Activated CD4-positive, alpha-beta T cell treated with anti-CD3 and anti-CD28 coated beads, Interleukin-2, amount 50 U/mL, for 24 hours (primary cell): ENCODE measurements at regions not wholly inside any gene's neighbourhood (a gene's known extent, or its start where the extent isn't known, plus 50 kb on each side); places are given as distances from the start of the nearest gene placed in this dataset.

ENCODE experiments used
- DNase-seq, 2 donors: peaks; one replicate each; pipeline ENCODE4 v3.0.0-alpha.2; 2020; ENCODE audit warnings: low read depth in 1 of 2, low spot score in 1 of 2

DNA sequence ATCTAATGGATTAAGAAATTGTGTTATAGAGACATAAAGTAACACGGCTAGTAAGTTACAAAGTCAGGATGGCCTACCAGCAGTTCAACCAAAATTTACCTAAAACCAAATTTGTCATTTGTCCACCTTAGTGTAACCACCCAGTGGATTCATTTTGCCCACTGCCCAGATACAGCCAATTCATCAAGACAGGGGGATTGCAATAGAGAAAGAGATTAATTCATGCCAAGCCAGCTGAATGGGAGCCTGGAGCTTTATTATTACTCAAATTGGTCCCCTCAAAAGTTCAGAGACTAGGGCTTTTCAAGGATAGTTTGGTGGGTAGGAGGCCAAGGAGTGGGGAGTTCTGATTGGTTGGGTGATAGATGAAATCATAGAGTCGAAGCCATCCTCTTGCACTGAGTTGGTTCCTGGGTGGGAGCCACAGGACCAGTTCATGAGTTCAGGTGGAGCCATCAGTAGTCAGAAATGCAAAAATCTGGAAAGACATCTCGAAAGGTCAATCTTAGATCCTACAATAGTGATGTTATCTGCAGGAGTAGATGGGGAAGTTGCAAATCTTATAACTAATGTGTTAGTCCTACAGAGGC is 304.2 kb upstream of the CADM1 start:
- no peak for DNase-seq

DNA sequence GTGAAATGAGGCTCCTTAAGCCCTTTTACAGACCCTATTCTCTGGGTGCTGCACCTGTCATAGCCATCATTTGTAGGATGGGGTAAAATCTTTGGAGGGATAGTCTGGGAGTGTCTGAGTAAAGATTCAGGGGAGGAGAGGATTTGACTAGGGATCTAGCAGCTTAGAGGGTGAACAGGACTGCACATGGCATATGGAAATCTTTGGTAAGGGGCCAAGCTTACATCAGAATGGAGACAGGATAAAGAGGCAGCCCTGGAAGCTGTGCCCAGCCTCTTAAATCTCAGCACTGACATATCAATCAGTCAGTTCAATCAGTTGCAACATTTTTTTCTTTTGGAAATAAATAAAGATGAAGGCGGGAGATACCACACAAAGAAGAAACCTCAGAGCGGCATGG is 301.8 kb upstream of the CADM1 start:
- DNase-seq: no peak

DNA sequence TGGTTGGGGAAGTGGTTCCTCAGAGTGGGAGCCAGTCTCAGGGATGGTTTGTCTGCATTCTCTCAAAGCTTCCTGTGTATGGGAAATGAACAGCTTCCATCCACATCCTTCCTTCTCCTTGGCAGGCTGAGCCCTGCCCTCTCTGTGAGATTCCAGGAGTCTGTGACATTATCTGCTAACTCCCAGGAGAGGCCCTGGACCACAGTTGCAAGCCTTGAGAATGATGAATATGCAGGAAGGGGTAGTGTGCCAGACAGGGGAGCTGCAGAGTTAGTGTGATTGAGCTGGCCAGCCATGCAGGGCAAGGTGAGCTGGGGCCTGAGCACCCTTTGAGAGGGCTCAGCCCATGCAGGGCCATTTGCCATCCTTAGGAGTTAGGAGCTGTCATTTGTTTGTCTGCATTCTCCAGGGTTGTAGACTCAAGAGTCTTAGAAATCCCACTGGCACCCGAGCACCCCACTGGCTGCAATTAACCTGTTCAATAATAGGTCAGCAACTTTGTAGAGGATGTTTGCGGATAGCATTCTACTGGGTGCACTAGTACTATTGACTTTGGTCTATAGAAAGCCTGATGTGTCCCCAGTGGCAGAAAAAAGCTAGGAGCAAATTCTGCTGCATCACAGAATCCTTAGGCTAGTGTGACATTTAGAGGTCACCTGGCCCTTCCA is 299.0 kb upstream of the CADM1 start:
- DNase-seq: no peak

DNA sequence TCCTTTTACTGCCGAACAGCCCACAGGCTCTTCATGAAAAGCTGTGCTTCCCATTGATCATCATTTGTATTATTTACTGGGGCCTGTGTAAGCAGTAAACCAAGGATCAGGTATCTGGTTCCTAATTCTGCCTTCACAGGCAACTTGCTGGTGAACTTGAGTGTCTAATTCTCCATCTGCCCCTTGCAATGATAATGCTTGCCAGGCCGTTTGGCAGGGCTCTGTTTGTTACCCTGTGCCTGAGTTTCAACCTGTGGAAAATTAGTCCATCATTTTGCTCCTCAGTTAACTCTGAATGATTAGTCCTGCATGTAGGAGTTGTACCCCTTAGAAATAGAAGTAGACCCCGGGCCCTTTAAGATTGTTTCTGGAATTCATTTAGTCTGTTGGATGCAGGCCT is 298.4 kb upstream of the CADM1 start:
- no peak for DNase-seq

DNA sequence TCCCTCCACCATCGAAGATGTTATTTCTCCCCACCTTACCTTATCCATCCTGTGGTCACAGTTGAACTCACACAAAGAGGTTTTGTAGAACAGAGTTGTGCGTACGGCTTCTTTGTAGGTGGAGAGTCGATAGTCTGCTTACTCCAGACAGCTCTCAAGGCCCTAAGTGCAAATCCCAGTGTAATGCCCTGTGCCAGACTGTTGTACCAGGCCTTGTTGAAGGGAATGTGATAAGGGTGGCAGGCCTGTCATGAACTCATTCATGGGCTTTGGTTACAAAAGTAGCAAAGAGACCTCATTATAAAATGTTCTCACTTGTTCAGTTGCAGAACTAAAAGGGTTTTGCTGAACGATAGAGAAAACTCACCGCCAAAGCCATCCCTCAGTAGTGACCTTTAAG is 288.7 kb upstream of the CADM1 start:
- DNase-seq: no peak

DNA sequence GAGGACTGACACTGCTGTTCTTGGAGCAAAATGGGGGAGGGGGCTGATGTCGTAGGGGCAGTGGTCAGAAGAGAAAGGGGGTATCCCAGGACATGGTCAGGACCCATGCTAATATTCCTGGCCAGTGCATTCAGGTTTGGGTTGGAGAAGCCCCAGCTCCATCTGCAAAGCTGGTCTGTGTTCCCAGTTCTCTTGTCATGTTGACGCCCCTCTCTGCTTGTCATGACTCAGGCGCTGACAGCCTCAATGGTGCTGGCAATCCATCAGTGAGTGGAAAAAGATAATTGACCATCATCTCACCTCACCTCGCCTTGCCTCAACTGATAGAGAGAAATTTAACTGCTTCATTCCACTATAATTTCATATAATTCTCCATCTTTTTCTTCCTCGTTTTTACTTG is 283.1 kb upstream of the CADM1 start:
- DNase-seq: no peak

DNA sequence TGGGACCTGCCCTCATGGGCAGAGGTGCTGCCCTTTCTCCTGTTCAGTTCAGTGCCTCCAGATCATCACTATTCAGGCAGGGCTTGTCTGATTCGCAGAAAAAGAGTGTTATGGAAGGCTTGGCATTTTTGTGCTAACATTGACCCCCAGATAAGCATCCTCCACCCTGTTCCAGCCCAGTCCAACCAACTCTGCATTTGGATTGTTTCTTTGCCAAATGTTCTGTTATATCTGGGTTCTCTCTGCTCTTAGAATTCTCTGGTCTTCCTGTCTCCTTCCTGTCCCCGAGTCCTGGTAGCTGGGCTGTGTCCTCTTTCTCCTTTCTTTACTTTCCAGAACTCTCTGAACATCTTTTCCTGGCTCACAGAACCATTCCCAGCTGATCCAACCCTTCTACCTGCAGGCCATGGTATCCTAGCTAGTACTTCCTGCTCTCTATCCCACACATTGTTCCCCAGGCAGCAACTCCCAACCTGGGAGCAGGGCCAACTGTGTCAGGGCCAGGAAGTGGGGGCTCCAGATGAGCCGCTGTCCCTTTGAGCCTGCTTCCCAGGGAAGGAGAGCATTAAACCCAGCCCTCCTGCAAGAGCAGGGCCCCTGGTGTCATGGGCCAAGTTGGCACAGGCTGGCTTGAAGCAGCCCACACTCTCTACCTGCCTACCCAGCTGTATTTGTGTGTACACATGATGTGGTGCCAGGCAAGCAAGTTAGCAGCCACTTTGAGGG is 280.7 kb upstream of the CADM1 start:
- no peak for DNase-seq

DNA sequence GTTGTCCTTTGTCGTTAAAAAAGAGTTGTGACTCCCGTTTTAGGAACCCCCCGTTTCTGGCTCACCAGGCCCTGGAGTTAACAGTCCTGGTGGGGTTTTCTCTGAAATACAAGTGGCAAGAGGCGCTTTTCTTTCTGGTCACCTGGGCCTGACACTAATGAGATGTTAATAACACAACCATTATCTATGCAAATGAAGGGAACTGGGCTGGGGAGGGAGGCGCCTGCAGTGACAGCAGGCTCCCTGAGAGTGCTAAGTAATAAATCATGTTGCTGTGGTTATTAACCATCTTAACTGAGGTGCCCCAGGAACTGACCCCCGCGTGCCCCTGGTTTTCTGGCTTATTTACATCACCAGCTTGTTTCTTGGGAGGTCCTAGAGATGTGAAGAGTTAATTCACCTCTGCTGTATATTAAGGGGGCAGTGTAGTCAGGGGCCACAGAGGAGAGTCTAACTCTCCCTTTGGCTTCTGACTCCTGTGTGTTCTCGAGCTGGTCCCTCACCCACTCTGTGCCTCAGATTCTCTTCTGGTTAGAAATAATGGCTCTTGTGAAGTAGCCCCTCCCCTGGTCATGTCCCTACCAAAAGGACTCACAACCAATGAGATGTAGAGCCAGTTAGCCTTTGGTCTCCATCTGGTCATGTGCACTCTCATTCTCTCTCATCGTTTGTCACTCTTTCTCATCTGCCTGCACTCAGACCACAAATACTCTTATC is 276.6 kb upstream of the CADM1 start:
- no peak for DNase-seq

DNA sequence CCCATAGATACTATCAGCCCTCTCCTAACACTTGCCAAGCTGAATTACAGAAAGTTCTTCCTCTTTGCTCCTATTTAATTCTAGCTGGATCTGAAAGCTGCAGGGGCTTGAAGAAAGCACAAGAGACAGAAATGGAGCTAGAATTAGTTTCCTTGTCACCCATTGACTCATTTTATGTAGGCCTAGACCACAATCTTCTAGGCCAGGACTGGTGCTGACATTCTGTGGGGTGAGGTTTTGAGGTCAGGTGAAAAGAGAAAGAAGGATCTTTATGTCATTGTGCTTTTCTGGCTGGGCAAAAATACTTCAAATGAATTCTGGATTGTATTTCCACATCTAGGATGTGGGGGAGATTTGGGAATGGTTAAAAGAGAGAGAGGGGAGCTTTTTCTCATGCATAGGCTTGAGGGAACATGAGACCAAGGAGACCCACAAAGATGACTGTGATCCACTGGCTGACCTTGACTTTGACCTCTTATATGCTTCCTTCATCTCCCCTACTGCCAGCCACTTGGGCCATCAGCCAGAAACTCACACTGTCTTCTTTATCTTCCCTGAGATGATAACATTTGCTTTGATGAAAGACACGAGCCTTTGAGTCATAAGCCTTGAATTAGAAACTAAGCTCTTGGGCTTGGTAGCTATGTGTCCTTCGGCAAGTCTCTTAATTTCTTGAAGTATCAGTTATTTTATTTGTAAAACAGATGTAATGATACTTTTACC is 274.9 kb upstream of the CADM1 start:
- DNase-seq: no peak

DNA sequence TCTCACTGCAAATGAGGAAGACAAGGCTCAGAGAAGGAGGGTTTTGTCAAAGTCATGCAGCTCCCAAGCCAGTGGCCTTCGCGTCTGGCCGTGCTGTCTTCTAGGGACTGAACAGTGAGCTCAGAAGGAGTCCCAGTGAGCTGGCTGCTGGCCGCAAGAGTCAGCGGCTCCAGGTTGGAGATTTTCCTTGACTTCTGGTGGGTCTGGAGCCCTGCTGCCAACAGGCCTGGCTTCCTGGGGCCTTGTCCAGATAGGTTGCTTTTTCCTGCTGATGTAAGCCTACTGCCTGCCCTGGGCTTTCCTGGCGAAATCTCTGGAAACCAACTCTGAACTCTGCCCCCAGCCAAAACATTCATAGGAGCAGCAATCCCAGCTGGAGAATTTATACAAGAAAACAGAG is 272.7 kb upstream of the CADM1 start:
- no peak for DNase-seq

DNA sequence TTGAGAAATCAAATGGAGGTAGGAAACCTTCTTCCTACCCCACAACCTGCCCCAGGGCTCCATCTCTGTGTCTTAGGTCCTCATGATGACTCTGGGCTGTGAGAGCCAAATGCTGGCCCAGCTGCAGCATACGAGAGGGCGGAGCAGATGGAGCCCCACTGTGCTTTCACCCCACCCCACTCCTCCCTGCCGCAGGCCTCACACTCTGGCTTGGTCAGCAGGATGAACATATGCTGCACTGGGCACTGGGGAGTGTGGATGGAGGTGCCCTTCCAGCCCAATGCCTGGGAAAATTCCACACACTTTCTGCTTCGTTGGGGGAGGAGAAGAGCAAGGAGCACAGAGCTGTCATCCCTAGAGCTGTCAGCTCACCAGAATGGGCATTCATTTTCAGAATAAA is 271.6 kb upstream of the CADM1 start:
- DNase-seq: no peak

DNA sequence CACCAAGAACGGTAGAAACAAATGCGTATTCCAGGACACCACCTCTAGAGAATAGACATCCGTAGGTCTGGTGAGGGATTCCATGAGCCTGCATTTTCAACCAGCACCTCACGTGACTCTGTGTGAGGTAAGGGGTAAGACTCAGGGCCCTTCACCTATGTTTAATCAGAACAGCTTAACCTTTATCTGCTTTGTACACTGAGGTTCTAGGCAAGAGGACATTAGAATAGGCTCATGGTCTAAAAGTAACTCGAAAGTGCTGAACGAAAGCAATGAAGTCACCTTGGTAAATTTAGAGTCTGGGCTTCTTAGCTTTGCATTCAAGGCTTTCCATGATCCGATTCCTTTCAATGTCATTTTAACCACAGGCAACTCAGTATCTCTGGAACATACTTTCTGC is 270.5 kb upstream of the CADM1 start:
- DNase-seq: no peak

DNA sequence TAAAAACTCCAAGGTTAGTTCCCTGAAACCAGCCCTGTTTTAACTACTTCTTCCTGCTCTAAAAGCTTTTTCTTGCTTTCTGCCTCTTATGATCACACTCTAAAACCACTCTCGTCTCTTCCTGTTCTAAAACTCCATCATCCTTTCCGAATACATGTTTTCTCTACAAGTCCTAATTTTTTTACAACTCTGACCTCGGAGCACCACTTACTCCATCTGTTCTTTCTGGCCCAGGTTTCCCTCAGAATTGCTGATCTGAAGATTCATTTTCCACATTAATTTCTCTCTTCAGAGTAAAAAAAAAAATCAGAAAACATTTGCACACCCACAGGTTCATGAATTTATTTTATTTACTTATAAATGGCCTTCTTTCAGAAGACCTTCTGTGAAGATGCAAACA is 265.7 kb upstream of the CADM1 start:
- DNase-seq: no peak

DNA sequence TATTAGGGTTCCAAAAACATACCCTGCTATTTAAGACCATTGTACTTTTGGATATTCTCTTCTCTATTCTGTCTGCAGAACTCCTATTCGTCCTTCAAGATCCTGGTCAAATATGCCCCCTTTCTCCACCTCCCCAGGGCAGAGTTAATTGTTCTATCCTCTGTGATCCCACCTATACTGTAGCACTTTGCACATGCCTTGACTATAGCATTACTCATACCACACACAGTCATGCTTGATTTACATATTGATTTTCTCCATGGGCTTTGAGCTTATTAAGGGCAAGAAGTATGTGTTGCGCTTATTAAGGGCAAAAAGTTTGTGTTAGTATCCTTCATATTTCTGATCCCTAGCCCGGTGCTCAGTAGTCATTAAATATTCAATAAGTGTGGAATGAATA is 263.7 kb upstream of the CADM1 start:
- no peak for DNase-seq

DNA sequence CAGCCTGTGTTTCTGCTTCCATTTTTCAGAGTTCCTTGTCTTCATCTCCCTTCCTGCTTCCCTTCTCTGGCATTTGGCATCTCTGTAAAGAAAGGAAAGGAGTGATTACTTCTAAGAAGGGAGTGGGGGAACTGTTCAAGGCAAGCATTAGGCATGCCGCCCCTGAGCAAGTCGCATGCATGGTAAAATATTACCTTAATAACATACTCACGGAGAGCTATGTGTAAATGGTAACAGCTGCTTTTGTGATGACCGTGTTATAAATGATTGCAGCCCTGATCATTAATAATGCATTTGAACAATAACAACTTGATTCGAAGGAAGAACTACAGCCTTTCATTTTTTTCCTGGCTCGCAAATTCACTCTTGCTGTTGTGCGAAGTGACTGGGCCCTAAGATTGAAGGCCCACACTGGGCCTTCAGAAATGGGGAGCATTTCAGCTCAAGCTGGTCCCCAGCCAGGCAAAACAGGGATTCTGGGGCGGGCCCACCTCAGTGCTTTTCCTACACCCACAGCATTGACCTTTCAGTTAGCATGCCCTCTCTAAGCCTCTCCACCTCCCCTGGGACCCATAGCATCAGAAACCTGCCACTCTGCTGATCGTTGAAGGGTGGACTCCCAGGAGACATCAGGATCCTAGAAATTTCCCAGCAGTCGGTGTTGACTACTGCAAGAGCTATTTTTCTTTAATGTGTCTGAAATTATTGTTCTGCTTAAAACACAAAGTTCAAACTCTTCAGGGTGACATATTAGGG is 263.0 kb upstream of the CADM1 start:
- DNase-seq: no peak

DNA sequence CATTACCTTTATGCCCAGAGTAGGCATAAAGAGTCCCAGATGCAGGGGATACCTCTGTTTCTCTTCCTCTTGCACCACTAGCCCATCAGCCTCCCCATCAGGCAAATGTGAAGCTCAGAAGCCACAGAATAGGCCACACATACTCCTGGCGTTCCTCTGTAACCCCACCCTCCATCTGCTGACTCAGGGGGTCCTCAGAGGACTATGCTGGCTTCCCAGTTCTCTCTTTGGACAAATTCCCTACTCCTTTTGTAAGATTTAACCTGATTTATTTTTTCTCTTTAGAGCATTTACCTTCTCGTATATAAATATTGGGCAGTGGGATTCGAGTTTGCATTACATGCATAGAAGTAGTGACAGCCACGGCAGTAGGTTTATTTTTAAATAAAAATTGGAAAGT is 262.3 kb upstream of the CADM1 start:
- no peak for DNase-seq

DNA sequence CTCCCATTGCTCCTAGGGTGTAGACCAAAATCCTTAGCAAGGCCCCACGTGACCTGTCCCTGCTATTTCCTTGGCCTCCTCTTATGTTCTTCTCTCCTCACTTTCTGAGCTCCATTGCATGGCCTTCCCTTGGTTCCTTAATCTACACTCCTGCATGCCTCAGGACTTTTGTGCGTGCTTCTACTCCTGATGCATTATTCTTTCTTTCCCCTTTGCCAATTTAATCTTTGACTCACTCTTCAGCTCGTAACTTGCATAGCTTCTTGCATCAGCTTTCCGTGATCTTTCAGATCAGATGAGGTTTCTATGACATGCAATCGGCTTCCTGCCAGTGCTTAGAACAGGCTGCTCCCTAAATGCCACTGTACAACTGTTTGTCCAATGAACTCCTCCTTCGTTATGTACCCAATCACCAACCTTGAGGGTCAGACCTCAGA is 261.6 kb upstream of the CADM1 start:
- no peak for DNase-seq

DNA sequence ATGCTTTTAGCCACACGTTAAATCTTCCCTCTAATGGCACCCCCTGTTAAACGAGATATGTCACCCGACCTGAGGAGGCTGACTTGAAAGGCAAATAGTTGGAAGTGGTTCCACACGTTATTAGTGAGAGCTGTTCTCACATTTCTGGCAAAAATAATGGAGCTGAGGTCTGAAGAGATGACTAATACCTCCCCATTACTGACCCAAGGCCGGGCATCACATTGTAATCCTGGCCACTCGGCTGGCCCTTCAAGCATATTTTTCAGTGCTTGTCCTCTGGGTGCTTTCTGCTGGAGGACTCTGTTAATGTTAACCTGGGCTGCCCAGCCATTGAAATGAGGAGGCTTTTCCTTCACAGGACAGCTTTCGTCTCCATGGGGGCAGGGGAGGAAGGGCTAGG is 260.0 kb upstream of the CADM1 start:
- DNase-seq: no peak

DNA sequence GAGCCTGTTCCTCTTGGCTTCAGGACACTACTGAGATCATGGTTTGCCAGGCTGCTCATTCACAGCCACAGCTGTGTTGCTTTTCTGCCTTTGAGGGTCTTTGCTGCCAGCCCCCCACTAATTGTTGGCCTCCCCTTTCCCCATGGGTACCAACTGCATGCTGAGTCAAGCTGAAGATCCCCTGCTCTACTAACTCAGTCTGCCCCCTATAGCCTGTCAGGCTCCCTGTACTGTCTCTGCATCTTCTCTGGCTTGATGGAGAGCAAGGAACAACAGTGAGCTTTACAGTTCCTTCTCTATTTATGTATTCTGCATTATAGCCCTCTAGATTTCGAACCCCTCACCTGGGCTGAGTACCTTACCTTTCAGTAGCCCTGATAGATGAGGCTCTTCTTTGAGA is 257.6 kb upstream of the CADM1 start:
- no peak for DNase-seq

DNA sequence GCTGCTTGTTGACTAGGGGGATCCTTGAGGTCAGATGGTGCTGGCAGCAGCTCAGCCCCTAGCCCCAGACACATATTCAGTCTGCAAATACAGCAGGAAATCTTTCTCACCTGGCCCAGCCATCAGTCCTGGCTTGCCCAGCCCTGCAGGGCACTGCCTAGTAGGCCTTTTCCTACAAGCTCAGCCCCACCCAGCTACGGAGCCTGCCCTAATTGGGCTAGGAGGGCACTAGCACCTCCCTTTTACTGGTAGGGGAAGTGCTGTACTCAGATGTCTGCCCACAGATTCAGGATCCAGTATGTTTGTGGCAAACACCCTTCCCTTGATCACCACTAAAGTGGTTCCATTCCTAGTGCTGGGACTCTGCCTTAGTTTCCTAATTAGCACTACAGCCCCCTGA is 257.1 kb upstream of the CADM1 start:
- no peak for DNase-seq
